AG09309 (cell line): ENCODE measurements at regions not wholly inside any gene's neighbourhood (a gene's known extent, or its start where the extent isn't known, plus 50 kb on each side); places are given as distances from the start of the nearest gene placed in this dataset.

ENCODE experiments used
- DNase-seq: peaks from one replicate; pipeline ENCODE4 v3.0.0-alpha.2; 2010; ENCODE audit warnings: low read depth
- H3K4me3 ChIP-seq: 2 replicates; pipeline ENCODE4 v1.5.1; 2011; ENCODE audit warnings: mild to moderate bottlenecking, low read depth, low read length, moderate library complexity; ENCODE audit not compliant: control insufficient read depth
- CTCF ChIP-seq: IDR thresholded peaks from 2 replicates; pipeline ENCODE4 v1.5.1; 2011; ENCODE audit warnings: mild to moderate bottlenecking, low read depth, low read length, inconsistent platforms; ENCODE audit not compliant: insufficient read depth, control insufficient read depth; ENCODE audit errors: missing control alignments

- TF ChIP-seq CTCF = no peak
- no peak overlapping the region for H3K4me3 ChIP-seq
- no peak for DNase-seq
These were observed 252.8 kb downstream of the ALG10 start for GRCh38 chr12:34275129-34275528.

- no peak for TF ChIP-seq CTCF
- DNase-seq = no peak
- no peak overlapping the region for H3K4me3 ChIP-seq
These were observed 264.2 kb downstream of the ALG10 start for GRCh38 chr12:34286483-34286882.

- no peak overlapping the region for H3K4me3 ChIP-seq
- TF ChIP-seq CTCF = no peak
- no peak for DNase-seq
These were observed 264.6 kb downstream of the ALG10 start for GRCh38 chr12:34286934-34287333.

- no peak for DNase-seq
- H3K4me3 ChIP-seq = no peak overlapping the region
- no peak for TF ChIP-seq CTCF
These were observed 265.1 kb downstream of the ALG10 start for GRCh38 chr12:34287437-34287836.

GRCh38 chr12:34287986-34288962 is 266.0 kb downstream of the ALG10 start:
- DNase-seq = no peak
- no peak overlapping the region for H3K4me3 ChIP-seq
- TF ChIP-seq CTCF = no peak

GRCh38 chr12:34288963-34289345 is 266.7 kb downstream of the ALG10 start:
- DNase-seq = no peak
- no peak for TF ChIP-seq CTCF
- no peak overlapping the region for H3K4me3 ChIP-seq
